ENCODE measurements at regions not wholly inside any gene's neighbourhood (a gene's known extent, or its start where the extent isn't known, plus 50 kb on each side); places are given as distances from the start of the nearest gene placed in this dataset.

DNA sequence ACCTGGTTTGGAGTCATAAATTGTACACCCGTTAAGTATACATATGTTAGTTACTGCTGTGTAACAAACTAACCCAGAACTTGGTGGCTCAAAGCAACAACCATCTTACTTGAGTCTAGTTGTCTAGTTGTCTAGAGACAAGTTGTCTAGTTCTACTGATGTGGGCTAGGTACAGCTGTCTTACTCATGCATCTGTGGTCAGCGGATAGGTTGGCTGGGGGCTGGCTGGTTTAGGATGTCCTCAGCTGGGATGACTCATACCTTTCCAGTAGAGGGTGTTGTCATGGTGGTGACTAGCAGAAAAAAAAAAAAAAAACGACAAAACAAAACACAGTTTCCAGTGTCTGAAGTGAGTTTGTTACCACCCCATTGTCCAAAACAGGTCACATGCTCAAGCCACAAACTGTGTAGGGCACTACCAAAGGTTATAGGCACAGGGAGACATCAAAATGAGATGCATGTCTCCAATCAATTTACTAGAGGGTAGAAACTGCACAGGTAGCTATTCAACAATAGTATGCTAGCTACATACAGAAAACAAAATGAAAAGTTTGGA, 680.3 kb downstream of the MED13L start:
- Histone ChIP-seq H3K4me1 (no peaks in the 10 kb centered on the region), H3K4me2 (no peak overlapping the region), H3K27ac (no peak overlapping the region), H3K4me3 (no peak overlapping the region), H3K9me3 (peaks cover 15% of the 10 kb centered on the region)
- 35% methylated on average over 3 of the region's 3 CpGs for WGBS (ENCODE audit: missing lambda C conversion rate)
- ATAC-seq (0 out of 6 replicates have a peak, but pooled peaks of 1 of the 2 experiments have one; percentile 31), DNase-seq (ENCODE audit: low read depth in 1 of 2, low spot score in 1 of 2) (no peak), FAIRE-seq (no peak)
- ChIA-PET POLR2A (no interaction called here), CTCF (interaction anchor here (0.8 to 1.2 kb wide), 2 partner anchors 9 to 929 kb away, joined by 3 to 4 read pairs; no protein-coding TSS in a partner anchor)
- TF ChIP-seq FOSL2 (IDR thresholded peaks at IDR 0.05) (no peak), FOSL2 (CRISPR knock-in tag; IDR thresholded peaks at IDR 0.05) (peak; percentile 31; the same call in 1 of the 2 replicates), NFE2L2 (conservative IDR thresholded peaks at IDR 0.05; ENCODE audit: low read length) (no peak)

GRCh38 chr12:115588131-115588530, 689.4 kb downstream of the MED13L start:
- DNase-seq (ENCODE audit: low read depth in 1 of 2, low spot score in 1 of 2) = no peak
- H3K4me2 ChIP-seq = no peak overlapping the region
- H3K27ac ChIP-seq = no peak overlapping the region
- no peak overlapping the region for H3K4me3 ChIP-seq
- no peak for TF ChIP-seq JUN (IDR thresholded peaks at IDR 0.05)
- no peak for TF ChIP-seq ZFP36 (IDR thresholded peaks at IDR 0.05; ENCODE audit: borderline replicate concordance, partially characterized antibody)
- no peak for TF ChIP-seq GATA3 (IDR thresholded peaks at IDR 0.05; ENCODE audit: borderline replicate concordance)
- TF ChIP-seq JUNB (IDR thresholded peaks at IDR 0.05) = no peak
- no peak for TF ChIP-seq ZC3H11A (IDR thresholded peaks at IDR 0.05)
- no peak for TF ChIP-seq MAZ (IDR thresholded peaks at IDR 0.05; ENCODE audit: borderline replicate concordance, low read depth, low read length)
- TF ChIP-seq CEBPB (IDR thresholded peaks at IDR 0.05) = no peak
- TF ChIP-seq, protein P1, sequence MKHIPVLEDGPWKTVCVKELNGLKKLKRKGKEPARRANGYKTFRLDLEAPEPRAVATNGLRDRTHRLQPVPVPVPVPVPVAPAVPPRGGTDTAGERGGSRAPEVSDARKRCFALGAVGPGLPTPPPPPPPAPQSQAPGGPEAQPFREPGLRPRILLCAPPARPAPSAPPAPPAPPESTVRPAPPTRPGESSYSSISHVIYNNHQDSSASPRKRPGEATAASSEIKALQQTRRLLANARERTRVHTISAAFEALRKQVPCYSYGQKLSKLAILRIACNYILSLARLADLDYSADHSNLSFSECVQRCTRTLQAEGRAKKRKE (CRISPR knock-in tag; IDR thresholded peaks at IDR 0.05; ENCODE audit: low read depth) = no peak
- no peak for TF ChIP-seq CHD4 (IDR thresholded peaks at IDR 0.05; ENCODE audit: borderline replicate concordance)
- no peak for TF ChIP-seq KDM1A (IDR thresholded peaks at IDR 0.05; ENCODE audit: low read depth)
- TF ChIP-seq ESRRA (IDR thresholded peaks at IDR 0.05; ENCODE audit: borderline replicate concordance, low read length) = no peak
- TF ChIP-seq E2F6 (IDR thresholded peaks at IDR 0.05; ENCODE audit: borderline replicate concordance, low read depth) = no peak
- no peak for TF ChIP-seq USF2 (IDR thresholded peaks at IDR 0.05)
- no peak for TF ChIP-seq HMGXB4 (CRISPR knock-in tag; IDR thresholded peaks at IDR 0.05; ENCODE audit: borderline replicate concordance)
- no peak for TF ChIP-seq POLR2AphosphoS2 (conservative IDR thresholded peaks at IDR 0.05; ENCODE audit: low read length)
- TF ChIP-seq NPAS2 (CRISPR knock-in tag; IDR thresholded peaks at IDR 0.05; ENCODE audit: borderline replicate concordance) = no peak
- no peak for TF ChIP-seq NFE2L2 (conservative IDR thresholded peaks at IDR 0.05; ENCODE audit: low read length)
- no peak for TF ChIP-seq EP300 (IDR thresholded peaks at IDR 0.05)
- TF ChIP-seq CBX8 (IDR thresholded peaks at IDR 0.05) = no peak
- WGBS (ENCODE audit: missing lambda C conversion rate) = 25% methylated on average over 9 of the region's 9 CpGs
- H3K9me3 ChIP-seq = peaks cover 5% of the 10 kb centered on the region; the same call in 1 of the 3 replicates
- ATAC-seq = no peak
- ChIA-PET POLR2A (no interaction called here), CTCF (interaction anchor here (0.6 to 1.1 kb wide), 2 partner anchors 10 to 128 kb away, joined by 3 read pairs; no protein-coding TSS in a partner anchor)
- no peak for FAIRE-seq
- no peaks in the 10 kb centered on the region for H3K4me1 ChIP-seq

All from A549 (cell line).